Hematopoietic multipotent progenitor cell treated with erythropoietin and hydrocortisone succinate and interleukin-3 and kit ligand, for 4 days (in vitro differentiated cells): ENCODE measurements at regions not wholly inside any gene's neighbourhood (a gene's known extent, or its start where the extent isn't known, plus 50 kb on each side); places are given as distances from the start of the nearest gene placed in this dataset.

Experiments used
- DNase-seq: peaks from one replicate; pipeline ENCODE4 v3.0.0-alpha.2; 2015

DNA sequence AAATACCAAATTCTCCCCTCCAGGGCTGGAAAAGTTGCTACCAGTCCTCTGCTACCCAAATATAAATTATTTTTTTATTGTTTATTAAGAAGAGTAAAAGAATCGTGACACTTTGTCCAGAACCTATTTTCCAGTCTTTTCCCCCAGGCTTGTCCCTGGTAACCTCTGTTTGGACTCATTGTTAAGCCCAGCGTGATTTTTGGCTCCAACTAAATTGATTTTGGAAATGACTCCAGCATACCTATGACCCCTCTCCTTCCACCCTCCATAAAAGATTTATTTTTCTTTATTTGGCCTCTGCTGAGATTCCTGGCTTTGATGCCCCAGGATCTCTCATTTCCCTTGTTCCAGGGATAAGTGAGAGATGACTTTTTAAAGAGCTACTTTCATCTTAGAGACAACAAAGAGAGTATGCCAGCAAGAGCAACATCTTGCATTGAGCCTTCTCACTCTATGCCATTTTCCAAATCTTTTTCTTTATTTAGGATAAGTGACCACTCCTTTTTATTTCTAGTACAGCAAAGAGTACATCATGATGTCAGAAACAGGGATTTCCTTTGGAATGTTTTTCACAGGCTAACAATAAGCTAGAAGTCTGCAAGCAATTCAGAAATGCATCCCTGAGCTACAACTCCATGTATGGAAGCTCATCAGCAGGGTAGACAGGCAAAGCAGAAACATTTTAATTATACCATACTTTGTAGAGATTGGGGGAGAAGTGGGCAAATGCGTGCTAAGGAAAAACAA is 75.8 kb downstream of the DAD1 start:
- DNase-seq, result no peak

DNA sequence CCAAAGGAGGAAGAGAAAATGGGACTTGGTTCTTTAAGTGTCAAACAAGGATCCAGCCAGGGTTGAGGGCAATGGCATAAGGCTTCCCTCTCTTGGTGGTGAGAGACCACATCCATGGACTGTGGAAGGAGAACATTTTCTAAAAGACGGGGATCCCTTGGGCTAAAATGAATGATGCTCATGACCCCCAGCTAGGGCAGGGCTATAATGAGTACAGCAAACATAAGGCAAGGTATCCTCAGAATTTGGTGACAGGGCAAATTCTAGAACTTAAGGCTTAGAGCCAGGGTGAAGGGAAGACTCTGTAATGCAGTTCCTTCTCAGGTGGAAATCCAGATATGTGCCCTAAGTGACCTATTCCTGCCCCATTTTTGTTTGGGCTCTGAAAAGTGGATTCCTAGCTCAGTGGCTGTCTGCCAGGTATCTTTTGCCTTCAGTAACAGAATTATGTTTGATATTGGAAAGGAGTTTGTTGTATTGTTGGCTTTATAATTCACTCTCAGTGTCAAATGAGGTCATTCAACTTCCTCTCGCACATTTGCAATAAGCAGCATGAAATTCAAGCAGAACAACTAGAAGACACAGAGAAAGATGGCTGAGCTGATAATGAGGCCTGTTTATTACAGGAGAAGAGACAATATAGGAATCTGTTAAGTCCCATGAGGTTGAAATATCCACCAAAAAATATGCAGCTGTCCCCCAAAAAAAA is 76.8 kb downstream of the DAD1 start:
- DNase-seq, result peak; percentile 25

DNA sequence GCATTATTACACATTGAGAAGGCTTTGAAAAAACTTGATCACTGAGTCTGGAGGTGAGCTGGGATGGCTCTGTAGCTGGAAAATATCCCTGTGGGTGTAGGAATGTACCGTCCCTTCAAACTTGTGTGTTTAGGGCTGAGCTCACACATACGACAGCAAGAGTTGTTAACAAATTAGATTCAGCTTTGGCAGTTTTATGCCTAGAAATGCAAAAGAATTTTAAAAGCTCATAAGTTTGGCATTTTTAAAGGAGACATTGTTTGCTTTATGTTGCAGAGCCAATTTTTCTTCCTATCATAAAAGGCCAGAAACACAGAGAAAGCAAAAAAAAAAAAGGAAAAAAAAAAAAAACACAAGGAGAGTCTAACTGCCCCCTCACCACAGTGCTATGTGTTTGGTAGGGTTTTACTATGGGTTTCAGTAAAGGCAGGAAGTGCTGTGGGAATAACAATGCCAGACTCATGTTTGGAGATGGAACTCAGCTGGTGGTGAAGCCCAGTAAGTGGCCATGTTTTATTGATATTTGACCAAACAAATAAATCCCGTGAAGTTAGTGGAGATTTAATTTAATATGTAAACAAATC is 78.4 kb downstream of the DAD1 start:
- no peak for DNase-seq

DNA sequence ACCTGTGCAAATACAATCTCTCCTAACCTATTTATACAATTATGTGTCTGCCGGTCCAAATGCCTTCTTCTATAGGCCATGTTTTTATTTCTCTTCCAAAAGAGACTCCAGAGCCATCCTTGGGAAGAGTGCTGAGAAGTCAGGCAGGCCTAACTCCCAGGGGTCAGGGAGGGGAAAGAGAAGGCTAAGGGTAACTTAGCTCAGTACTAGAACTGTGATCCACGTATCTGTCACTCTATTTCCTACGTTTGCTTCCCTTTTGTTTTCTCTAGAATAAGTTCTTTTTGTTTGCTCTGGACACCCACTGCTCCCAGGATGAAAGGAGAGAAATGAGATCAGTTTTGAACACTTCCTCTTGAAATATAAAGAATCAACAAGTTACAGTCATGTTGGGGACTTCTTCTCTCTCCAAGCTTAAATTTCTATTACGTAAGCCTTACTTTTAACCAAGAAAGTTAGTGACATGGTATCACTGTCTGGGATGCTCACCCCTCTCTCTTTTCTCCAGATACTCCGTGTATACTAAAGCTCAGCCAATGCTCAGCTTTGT is 79.2 kb downstream of the DAD1 start:
- peak; percentile 7 for DNase-seq

DNA sequence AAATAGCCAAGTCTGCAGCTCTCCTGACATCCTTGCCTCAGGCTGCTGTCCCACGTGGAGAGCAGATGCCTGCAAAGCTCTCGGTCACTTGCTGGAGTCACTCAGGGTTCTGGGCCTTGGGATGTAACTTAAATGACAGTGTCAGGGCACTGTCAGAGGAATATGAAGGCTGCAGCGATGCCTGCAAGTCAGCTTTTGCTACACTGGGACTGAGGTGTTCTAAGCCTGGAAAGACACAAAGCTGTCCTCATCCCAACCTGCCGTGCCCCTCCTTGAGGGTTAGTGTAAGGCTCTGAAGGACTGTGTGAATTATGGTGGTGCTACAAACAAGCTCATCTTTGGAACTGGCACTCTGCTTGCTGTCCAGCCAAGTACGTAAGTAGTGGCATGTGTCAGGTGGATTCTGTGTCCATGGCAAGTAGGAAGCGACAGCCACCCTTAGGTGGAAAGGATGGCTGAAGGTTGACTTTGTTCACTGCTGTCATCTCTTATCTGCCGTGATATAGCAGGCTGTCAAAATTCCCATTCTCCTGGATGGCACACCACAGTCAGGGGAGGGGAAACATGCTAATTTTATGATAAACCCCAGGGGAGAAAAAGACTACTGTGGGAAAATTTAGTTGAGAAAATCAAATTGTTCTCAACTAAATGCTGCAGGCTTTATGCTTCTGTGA is 79.9 kb downstream of the DAD1 start:
- no peak for DNase-seq

DNA sequence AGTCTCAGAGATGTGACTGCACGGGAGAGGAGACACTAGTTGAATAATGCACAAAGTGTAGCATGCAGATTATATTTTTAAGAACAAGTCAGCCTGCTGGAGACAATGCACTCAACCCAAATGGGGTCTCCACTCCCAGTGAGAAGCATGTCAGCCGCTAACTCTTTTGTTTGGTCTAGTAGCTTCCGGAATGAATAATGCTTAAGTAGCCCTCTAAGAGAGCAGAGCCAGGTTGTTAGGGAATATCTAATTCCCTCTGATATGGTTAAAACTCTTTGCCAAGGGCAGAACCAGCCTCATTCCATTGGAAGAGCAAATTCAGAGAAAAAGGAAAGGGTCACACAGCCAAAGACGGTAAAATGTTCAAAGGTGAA is 80.4 kb downstream of the DAD1 start:
- no peak for DNase-seq

DNA sequence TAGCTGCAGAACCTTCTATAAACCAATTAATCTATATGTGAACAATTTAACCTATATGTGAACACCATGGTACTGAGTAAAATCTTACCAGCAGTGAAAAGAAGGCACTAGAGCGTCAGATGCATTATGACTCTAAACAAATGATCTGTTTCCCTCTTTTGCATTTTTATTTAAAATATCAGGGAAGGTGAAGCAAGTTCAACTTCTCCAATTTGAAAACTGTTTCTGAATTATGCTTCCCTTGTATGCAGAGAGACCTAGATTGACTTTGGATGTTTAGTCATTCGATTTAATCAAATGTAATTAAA is 80.9 kb downstream of the DAD1 start:
- DNase-seq, result no peak

DNA sequence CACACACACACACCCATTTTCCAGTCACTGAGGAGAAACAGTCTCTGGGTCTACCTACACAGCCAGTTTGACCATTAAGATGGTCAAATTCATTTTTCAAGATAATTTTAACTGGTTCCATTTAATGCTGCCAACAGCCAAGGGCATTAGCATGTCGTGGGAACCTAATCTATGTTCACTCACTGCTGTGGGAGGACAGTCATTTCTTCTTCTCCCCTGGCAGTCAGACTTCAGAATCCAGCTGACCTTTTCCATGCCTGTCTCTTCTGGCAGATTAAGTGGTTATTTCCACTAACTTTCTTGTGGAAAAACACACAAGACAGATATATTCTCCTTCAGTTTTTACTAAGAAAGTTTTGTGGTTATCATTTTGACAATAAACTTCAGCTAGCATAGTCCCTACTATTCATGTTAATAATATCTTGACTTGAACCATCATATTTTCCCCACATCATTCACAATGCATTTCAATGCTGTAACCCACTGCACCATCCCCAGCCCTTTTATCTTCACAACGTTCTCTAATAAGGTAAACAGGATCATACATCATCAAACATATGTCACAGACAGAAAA is 82.2 kb downstream of the DAD1 start:
- DNase-seq, result no peak

DNA sequence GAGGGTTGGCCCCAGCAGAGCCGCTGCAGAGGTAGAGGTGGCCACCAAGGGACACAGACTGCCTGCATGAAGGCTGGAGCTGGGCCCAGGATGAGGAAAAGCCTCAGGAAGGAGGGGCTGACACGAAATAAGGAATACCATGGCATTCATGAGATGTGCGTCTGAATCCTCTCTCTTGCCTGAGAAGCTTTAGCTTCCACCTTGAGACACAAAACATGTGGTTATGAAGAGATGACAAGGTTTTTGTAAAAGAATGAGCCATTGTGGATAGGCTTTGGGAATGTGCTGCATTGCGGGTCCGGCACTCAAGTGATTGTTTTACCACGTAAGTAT is 82.7 kb downstream of the DAD1 start:
- no peak for DNase-seq

DNA sequence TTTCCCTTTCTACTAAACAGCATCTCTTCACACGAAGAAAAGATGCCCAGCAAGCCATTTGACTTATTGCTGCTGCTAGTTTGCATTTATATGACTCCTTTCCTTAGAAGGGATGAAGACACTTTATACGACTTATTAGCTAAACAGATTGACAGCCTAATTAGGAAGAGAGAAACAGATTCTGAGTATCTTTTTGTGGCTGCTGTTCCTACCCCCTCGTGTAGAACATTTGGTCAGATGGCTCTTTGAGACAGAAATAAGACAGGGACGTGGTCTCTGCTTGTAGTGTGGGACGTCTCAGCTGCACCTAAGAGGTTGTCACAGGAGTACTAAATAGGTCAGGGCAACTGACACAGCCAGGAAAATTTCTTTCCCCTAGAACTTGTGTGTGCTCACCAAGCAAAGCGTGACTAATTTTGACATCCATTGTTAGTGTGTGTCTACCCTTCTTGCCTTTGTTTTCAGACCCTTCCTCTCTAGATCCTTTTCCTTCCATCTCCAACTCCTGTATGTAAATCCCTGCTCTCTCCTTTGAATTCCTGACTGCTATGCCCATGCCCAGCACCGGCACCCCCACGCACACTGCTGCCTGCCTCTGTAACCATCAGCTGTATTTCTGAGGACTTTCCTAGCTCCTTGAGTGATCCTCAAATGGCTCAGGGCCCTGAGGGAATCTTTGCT is 83.2 kb downstream of the DAD1 start:
- no peak for DNase-seq

DNA sequence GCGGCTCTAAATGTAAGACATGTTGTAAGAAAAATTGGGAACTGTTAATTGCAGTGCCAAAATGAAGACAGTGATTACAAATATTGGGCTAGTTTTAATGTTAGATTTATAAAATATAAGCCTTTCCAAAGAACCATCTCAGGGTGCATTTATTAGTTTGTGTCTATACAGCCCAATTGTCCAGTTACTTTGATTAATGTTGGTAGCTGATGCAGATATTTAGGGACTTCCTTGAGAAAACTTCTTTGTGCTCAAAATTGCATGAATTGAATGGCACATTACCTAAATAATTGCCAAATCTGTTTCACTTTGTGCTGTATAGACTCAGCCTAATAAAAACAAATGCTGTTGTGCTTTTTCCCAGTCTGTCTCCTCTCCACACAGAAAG is 83.7 kb downstream of the DAD1 start:
- no peak for DNase-seq

DNA sequence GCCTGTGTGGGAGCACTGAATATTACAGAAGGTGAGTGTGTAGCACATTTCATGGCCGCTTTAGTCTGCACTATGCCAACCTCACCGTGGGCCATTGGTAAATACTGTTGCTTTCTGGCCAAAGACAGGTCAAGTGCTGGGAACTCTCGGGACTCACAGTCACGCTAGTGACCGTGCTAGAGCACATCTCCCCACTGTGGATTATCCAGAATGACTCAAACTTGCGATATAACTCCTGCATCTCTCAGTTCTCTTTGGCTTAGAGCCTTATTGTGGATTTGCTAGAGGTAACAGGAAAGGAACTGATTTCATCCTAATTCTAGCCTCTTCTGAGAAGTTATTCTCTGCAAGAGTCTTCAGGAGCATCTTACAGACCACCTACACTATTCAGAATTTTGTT is 86.5 kb downstream of the DAD1 start:
- no peak for DNase-seq

DNA sequence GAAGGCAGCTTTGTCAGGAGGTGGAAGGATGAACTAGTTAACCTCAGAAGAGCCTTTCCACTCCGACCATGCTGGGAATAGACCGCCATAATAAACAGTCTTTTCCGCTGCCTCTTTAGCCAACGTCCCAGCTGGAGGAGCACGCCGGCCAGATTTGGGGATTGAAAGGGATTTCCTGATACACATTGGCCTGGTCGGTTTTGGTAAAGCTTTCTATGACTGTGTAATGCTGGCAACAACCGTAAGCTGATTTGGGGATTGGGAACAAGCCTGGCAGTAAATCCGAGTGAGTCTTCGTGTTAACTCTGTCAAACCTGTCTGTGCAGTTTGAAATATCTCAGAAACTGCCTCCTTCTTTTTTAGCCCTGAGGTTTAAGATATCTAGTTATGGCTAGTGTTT is 87.0 kb downstream of the DAD1 start:
- no peak for DNase-seq

DNA sequence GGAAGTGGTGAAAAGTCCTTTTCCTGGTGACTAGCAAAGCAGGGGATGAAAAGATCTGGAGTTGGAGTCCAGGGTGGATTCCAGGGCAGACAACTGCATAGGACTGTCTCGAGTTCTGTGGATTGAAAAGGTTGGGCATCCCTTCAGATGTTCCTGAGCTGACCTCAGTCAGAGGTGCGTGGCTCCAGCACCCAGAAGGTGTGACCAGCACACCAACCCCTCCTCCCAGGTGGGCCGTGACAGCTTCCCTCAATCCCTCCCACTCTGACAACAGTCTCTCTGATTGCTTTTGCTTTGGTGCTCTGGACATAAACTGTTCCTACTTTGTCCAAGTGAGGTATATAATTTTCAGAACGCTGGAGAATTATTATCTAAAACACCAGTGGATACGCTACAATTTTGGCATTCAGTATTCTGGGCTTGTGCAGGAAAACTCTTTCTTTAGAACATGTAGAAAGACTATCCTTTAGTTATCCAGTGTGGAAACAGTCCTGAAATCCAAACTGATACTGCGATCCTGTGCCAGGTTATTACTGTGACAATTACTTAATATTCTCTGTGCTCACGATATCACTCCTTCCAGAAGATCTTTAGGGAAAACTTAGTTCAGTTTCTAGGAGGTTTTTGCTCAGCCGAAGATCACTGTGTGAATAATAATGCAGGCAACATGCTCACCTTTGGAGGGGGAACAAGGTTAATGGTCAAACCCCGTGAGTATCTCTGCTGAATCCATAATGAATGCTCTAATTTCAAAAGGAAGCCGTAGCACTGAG is 87.9 kb downstream of the DAD1 start:
- DNase-seq, result no peak

DNA sequence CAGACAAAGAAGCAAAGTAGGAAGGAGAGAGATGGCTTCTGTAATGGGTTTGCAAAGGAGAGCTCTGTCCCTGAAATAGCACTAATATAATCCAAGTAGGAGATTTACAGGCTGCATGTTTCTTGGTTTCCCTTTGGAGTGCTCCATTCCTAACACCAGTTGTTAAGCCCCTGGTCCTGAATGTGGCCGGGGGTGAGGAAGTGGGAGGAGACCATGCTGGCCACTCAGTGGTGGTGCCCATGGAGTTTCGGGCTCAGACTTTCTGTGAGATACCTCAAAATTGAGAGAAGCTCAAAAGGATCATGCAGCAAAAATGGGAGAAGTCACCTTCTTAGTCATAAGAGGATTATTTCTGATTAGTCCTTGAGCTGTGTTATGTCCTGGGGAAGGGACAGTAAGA is 88.5 kb downstream of the DAD1 start:
- no peak for DNase-seq

DNA sequence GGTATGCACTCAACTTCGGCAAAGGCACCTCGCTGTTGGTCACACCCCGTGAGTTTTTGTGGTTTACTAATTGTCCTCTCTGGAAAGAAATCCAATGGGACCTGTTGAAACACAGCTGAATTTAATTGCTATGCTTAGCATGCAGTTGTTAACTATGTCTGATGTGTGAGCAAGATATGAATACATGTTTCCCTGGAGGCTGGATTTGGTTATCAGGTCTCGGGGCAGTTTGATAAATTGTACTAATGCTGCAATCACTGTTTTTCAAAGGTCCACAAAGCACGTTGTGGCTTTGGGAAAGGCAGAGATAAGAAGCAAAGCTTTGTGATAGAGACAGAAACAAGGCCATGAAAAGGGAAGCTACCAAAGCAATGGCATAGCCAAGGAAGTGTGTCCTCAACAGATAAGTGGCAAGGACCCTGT is 91.3 kb downstream of the DAD1 start:
- peak; percentile 91 for DNase-seq

DNA sequence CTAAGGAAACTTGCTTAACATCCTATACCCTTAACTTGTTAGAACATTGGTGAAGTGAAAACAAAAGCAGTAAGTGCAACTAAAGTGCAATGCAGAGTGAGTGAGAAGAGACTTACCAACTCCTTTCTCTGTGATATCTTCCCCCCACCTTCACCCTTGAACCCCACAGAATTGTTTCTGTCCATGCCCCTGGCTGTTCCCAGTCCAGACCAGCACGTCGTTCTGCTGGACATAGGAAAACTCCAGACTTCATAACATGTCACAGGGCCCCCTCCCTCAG is 91.9 kb downstream of the DAD1 start:
- DNase-seq, result no peak

DNA sequence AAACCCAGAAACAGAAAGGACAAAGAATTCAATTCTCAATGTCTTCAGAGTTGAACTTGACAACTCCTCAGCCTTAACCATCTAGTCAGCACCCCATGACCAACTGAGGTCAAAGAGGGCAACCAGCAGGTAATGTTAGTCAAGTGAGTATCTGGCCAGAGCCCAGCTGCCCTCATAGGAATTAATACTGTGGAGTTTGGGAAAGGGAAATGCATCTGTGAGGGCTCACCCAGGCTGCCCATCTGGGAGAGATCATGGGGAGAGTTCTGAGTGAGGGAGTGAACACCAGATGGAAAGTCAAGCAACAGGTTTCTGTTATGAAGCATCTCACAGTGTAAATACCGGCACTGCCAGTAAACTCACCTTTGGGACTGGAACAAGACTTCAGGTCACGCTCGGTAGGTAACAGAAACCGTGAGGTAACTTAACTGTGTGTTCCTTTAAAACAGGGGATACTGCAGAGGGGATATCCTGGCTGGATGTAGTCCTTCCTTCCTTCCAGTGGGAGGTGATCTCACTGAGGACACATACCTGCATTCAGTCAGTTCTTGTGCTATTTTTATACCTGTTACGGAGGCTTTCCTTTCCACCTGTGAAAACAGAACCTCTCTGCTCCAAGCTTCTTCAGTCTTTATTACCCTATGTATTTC is 94.4 kb downstream of the DAD1 start:
- no peak for DNase-seq

DNA sequence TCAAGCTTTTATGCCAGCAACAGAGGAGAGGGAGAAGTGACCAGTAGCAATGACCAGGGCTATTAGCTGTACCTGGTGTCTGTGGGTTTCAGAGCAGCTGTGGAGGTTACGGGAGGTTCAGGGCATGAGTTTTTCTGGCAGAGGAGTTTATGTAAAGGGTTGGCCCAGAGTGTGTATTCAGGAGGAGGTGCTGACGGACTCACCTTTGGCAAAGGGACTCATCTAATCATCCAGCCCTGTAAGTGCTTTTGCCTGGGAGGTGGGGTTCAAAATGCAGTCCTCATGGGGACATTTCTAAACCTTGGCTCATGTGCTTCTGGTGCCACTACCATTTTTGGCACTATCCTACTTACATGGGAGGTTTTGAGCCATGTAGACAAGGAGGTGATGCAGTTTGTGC is 95.3 kb downstream of the DAD1 start:
- no peak for DNase-seq

DNA sequence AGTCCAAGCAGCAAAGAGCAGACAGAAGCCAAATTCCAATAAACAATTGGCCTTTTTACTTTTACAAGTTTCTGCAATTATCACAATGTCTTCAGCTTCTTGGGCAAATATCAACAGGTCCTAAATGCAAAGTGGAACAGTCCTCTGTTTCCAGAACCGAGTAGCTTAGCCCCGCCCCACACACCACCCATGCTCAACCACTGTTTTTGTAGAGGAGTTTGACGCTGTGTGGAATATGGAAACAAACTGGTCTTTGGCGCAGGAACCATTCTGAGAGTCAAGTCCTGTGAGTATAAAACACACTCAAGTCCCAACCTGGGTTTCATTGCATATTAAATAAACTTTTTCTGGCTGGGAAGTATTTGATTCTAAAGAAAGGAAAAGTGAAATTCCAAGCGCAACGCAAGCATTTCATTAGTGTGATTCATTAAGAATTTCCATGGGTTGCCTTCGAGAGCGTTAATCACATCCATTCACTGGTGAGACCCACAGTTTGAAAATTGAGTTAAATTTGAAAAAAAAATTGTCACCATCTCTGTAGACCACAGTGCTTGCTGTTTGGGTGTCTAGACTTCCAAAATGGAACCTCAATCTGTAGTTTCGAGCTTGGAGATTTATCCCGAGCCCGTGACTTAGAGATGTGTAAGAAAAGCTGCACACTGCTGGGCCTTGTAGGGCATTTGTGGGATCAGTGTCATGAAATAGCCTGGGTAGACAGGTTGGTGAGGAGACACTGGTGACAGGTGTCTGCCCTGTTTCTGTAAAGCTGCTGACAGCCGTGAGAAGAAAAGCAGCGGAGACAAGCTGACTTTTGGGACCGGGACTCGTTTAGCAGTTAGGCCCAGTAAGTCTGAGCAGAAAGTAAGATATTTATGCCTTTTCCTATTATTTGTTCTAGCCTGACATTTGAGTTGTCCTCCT is 96.1 kb downstream of the DAD1 start:
- no peak for DNase-seq
